Ectodermal cell (in vitro differentiated cells): ENCODE measurements at regions not wholly inside any gene's neighbourhood (a gene's known extent, or its start where the extent isn't known, plus 50 kb on each side); places are given as distances from the start of the nearest gene placed in this dataset.

ENCODE experiments used
- H3K27ac ChIP-seq: 2 replicates; pipeline ENCODE4 v1.7.0; 2013; ENCODE audit warnings: mild to moderate bottlenecking, low read depth, low read length; ENCODE audit not compliant: insufficient read depth, poor library complexity, severe bottlenecking
- H3K27me3 ChIP-seq: 2 replicates; pipeline ENCODE4 v1.7.0; 2013; ENCODE audit warnings: mild to moderate bottlenecking, low read length; ENCODE audit not compliant: insufficient read depth, control insufficient read depth, poor library complexity, severe bottlenecking
- H3K36me3 ChIP-seq: one replicate; pipeline ENCODE4 v1.7.0; 2013; ENCODE audit warnings: low read length; ENCODE audit not compliant: control insufficient read depth, insufficient read depth
- H3K4me1 ChIP-seq: one replicate; pipeline ENCODE4 v1.7.0; 2013; ENCODE audit warnings: low read length; ENCODE audit not compliant: control insufficient read depth, insufficient read depth
- H3K4me3 ChIP-seq: 2 replicates; pipeline ENCODE4 v1.7.0; 2013; ENCODE audit warnings: low read depth, low read length, control low read depth; ENCODE audit not compliant: insufficient read depth
- H3K9me3 ChIP-seq: 2 replicates; pipeline ENCODE4 v1.7.0; 2013; ENCODE audit warnings: mild to moderate bottlenecking, low read length, moderate library complexity; ENCODE audit not compliant: control insufficient read depth
- WGBS, 2 experiments: methylation state at CpG; one replicate each; pipeline ENCODE4 v1.1.7; 2013; ENCODE audit warnings: missing lambda C conversion rate in 2 of 2; 5-methylcytosine and 5-hydroxymethylcytosine counted together

- Histone ChIP-seq H3K36me3 (no peaks in the 10 kb centered on the region), H3K27me3 (no peaks in the 10 kb centered on the region), H3K4me3 (no peak overlapping the region), H3K27ac (no peak overlapping the region), H3K9me3 (no peaks in the 10 kb centered on the region), H3K4me1 (no peaks in the 10 kb centered on the region)
- 87% methylated on average over 6 of the region's 6 CpGs for WGBS, 2 experiments
Observed at GRCh38 chr1:224486801-224487583, 52.4 kb upstream of the WDR26 start.

GRCh38 chr1:224488806-224489499, 54.4 kb upstream of the WDR26 start:
- Histone ChIP-seq H3K4me1 (no peaks in the 10 kb centered on the region), H3K27me3 (no peaks in the 10 kb centered on the region), H3K27ac (no peak overlapping the region), H3K4me3 (no peak overlapping the region), H3K9me3 (no peaks in the 10 kb centered on the region), H3K36me3 (no peaks in the 10 kb centered on the region)
- WGBS, 2 experiments, result 96 to 97% methylated on average over 1 to 2 of the region's 2 CpGs

- Histone ChIP-seq H3K9me3 (no peaks in the 10 kb centered on the region), H3K4me1 (no peaks in the 10 kb centered on the region), H3K27ac (no peak overlapping the region), H3K4me3 (no peak overlapping the region), H3K36me3 (no peaks in the 10 kb centered on the region), H3K27me3 (no peaks in the 10 kb centered on the region)
- WGBS, 2 experiments, result 74 to 75% methylated on average over 5 of the region's 5 CpGs
Observed at GRCh38 chr1:224489534-224490365, 55.2 kb upstream of the WDR26 start.

- no peaks in the 10 kb centered on the region for H3K36me3 ChIP-seq
- H3K4me3 ChIP-seq, result no peak overlapping the region
- no peak overlapping the region for H3K27ac ChIP-seq
- no peaks in the 10 kb centered on the region for H3K4me1 ChIP-seq
- 94 to 97% methylated on average over 6 to 7 of the region's 7 CpGs for WGBS, 2 experiments
- H3K9me3 ChIP-seq, result no peaks in the 10 kb centered on the region
- no peaks in the 10 kb centered on the region for H3K27me3 ChIP-seq
Observed at GRCh38 chr1:224490549-224491537, 56.2 kb upstream of the WDR26 start.

DNA sequence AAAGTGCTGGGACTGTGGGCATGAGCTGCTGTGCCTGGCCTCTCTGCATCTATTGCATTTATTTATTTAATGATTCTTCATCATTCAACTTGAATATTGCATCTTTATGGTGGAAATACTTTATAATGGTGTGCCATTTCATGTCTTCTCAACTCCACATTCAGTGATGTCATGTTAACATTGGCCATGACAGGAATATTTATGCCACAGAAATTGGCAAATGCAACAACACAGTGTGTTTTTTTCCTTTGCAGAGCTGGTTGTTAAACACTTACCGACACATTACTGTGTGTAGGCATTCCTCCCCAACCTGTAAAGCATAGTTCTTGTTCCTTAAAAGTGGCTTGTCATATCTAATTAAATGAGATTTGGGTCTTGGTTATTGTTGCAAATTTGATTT, 57.4 kb upstream of the WDR26 start:
- Histone ChIP-seq H3K27me3 (no peaks in the 10 kb centered on the region), H3K9me3 (no peaks in the 10 kb centered on the region), H3K4me1 (no peaks in the 10 kb centered on the region), H3K4me3 (no peak overlapping the region), H3K36me3 (no peaks in the 10 kb centered on the region), H3K27ac (no peak overlapping the region)
- WGBS, 2 experiments, result 95 to 100% methylated on average over 1 of the region's 1 CpG

- Histone ChIP-seq H3K27me3 (no peaks in the 10 kb centered on the region), H3K4me3 (no peak overlapping the region), H3K4me1 (no peaks in the 10 kb centered on the region), H3K36me3 (no peaks in the 10 kb centered on the region), H3K27ac (no peak overlapping the region), H3K9me3 (no peaks in the 10 kb centered on the region)
- WGBS, 2 experiments, result 97 to 100% methylated on average over 1 to 2 of the region's 2 CpGs
Observed at GRCh38 chr1:224492632-224493031, 58.0 kb upstream of the WDR26 start.

DNA sequence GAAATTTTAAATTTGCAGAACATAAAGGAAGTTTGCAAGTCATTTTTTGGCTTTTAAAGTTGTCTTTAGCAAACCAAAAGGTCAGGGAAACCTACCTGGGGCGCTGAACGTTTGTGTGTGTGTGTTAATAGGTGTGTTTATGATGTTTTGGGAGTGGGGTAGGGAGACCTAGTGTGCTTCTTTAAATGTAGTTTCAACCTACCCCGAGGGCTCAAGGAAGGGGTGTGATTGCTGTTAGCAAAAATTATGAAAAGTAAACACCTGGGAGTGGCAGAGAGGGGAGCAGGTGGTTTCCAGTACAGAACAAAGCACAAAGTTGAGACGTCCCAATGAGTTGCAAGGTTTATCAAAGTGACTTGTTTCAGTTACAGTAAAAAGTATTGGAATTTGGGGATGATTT, 58.7 kb upstream of the WDR26 start:
- Histone ChIP-seq H3K9me3 (no peaks in the 10 kb centered on the region), H3K4me1 (peaks cover 4% of the 10 kb centered on the region)
- WGBS, 2 experiments, result 75 to 79% methylated on average over 4 of the region's 4 CpGs

GRCh38 chr1:224494343-224494742, 59.7 kb upstream of the WDR26 start:
- no peaks in the 10 kb centered on the region for H3K9me3 ChIP-seq
- no peak overlapping the region for H3K4me3 ChIP-seq
- 99 to 100% methylated on average over 2 of the region's 2 CpGs for WGBS, 2 experiments
- no peaks in the 10 kb centered on the region for H3K27me3 ChIP-seq
- H3K4me1 ChIP-seq, result peaks cover 11% of the 10 kb centered on the region
- no peak overlapping the region for H3K27ac ChIP-seq
- H3K36me3 ChIP-seq, result no peaks in the 10 kb centered on the region

More for the DNA sequence above, 58.7 kb upstream of the WDR26 start:
- no peak overlapping the region for H3K4me3 ChIP-seq
- H3K27ac ChIP-seq, result no peak overlapping the region
- H3K36me3 ChIP-seq, result no peaks in the 10 kb centered on the region
- H3K27me3 ChIP-seq, result no peaks in the 10 kb centered on the region

DNA sequence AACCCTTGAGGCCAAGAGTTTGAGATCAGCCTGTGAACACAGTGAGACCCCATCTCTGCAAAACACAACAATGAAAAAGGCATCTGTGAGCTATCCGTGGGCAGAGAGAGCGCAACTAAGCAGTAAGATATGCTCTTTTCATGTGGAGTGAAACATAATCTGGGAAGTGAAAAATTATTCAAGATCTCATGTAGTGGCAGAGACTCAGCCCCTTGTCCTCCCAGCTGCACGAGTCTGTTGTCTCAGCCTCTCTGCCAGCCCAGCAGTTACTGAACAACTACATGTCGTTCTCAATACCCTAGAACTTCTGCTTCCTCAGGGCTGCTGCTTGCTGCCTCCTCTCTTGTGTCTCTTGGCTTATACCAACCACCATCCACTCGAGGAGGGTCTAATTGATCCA, 61.3 kb upstream of the WDR26 start:
- Histone ChIP-seq H3K4me1 (peaks cover 13% of the 10 kb centered on the region), H3K27me3 (no peaks in the 10 kb centered on the region), H3K27ac (no peak overlapping the region), H3K36me3 (no peaks in the 10 kb centered on the region), H3K9me3 (no peaks in the 10 kb centered on the region), H3K4me3 (no peak overlapping the region)
- WGBS, 2 experiments, result 92 to 95% methylated on average over 5 of the region's 5 CpGs
